ENCODE measurements at regions not wholly inside any gene's neighbourhood (a gene's known extent, or its start where the extent isn't known, plus 50 kb on each side); places are given as distances from the start of the nearest gene placed in this dataset.
A peak's percentile ranks its signal among the peaks of the same experiment; 100 is the strongest.

DNA sequence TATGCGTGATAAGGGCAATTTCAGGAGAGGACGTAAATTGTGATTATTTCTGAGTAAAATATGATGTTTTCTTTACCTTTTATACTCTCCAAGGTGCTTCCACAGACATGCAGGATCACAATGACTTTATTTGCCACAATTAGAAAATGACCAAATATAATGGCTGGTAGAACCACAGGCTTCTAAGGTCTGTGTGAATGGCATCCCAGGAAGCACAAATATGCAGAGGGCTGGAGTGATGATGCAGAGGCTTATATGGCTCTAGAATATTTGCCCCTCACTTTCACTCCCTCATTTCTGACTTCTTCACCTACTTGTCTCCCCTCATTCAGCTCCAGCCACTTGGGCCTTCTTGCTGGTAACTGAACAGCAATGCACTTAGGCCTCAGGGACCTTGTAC, 502.1 kb upstream of the MAP3K7 start:
- TF ChIP-seq, protein P1, sequence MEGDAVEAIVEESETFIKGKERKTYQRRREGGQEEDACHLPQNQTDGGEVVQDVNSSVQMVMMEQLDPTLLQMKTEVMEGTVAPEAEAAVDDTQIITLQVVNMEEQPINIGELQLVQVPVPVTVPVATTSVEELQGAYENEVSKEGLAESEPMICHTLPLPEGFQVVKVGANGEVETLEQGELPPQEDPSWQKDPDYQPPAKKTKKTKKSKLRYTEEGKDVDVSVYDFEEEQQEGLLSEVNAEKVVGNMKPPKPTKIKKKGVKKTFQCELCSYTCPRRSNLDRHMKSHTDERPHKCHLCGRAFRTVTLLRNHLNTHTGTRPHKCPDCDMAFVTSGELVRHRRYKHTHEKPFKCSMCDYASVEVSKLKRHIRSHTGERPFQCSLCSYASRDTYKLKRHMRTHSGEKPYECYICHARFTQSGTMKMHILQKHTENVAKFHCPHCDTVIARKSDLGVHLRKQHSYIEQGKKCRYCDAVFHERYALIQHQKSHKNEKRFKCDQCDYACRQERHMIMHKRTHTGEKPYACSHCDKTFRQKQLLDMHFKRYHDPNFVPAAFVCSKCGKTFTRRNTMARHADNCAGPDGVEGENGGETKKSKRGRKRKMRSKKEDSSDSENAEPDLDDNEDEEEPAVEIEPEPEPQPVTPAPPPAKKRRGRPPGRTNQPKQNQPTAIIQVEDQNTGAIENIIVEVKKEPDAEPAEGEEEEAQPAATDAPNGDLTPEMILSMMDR (IDR thresholded peaks at IDR 0.05; ENCODE audit: extremely low read depth, missing control alignments) = no peak
- DNase-seq (ENCODE audit: low spot score) = no peak

DNA sequence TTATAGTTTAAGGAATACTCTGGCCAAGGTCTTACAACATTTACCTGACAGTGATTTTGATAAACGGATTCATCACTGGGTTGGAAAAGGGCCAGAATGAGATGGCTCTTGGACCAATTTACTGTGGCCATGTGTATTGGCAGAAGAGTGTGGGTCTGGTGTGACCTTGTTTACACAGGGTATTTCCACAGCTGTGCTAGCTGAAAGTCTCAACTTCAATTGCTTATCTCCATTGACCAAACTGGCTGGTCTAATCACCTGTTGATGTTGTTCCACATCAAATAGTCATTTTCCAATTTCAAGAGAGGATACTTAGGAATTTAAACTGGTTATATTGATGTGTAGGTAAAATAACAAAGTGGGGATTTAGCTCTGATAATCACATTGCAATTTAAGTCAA, 501.6 kb upstream of the MAP3K7 start:
- TF ChIP-seq, protein P1 (IDR thresholded peaks at IDR 0.05; ENCODE audit: extremely low read depth, missing control alignments) = no peak
- DNase-seq (ENCODE audit: low spot score) = no peak

DNA sequence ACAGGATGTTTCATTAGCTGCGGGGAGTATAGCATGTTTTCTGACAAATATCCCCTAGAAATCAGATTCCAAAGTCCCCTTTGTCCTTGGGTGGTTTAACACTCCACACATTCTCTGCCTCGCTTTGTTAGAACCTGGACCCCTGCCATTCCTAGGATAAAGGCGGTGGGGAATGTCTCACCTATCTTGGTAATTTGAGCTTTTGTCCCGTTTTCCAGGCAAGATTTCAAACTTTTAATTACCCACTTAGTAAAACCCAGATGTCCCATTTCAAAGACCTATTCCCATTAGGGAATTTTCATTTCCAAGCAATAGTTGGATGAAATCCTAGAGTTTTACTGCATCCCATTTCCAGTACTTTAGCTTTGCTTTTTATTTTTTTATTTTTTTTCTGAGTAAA, 501.0 kb upstream of the MAP3K7 start:
- no peak for DNase-seq (ENCODE audit: low spot score)
- TF ChIP-seq, protein P1 (IDR thresholded peaks at IDR 0.05; ENCODE audit: extremely low read depth, missing control alignments) = no peak

DNA sequence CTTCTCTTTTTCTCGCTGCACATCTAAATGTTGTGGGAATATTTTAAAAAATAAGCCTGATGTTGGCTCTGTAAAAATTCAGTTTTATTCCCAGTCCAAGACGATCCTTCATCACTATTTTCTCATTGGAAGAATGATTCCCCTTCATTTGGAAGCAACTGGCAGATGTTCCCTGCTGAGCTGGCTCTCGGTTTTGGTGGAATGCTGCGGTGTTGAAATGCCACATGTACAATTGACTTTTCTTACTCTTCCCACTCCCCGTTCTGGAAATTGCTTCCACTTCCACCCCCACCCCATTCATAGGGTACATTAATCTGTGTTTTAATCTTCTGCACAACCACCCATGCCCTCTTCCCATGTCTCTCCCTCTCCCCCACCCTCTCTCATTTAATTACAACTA, 496.3 kb upstream of the MAP3K7 start:
- TF ChIP-seq, protein P1 (IDR thresholded peaks at IDR 0.05; ENCODE audit: extremely low read depth, missing control alignments) = no peak
- no peak for DNase-seq (ENCODE audit: low spot score)

DNA sequence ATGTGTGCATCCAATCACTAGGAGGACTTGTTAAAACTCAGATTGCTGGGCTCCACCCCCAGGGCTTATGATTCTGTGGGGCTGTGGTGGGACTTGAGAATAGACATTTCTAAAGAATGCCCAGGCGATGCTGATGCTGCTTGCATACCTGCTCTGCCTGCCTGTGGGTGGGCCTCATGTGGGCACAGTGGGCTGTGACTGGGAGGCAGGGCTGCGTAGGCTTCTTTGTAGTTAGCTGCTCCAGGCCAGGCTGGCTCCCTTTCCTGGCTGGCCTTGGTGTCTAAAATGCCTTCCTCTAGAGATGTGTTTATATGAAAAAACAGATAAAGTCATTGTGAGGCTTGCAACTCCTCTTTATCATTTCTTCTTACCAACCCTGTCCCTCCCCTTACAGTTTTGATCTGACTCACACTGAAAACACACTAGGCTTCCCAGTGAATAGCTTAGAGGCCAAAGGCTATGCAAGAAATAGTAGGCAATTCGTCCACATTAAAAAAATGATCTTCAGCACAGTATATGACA, 495.5 kb upstream of the MAP3K7 start:
- TF ChIP-seq, protein P1 (IDR thresholded peaks at IDR 0.05; ENCODE audit: extremely low read depth, missing control alignments) = no peak
- DNase-seq (ENCODE audit: low spot score) = no peak

DNA sequence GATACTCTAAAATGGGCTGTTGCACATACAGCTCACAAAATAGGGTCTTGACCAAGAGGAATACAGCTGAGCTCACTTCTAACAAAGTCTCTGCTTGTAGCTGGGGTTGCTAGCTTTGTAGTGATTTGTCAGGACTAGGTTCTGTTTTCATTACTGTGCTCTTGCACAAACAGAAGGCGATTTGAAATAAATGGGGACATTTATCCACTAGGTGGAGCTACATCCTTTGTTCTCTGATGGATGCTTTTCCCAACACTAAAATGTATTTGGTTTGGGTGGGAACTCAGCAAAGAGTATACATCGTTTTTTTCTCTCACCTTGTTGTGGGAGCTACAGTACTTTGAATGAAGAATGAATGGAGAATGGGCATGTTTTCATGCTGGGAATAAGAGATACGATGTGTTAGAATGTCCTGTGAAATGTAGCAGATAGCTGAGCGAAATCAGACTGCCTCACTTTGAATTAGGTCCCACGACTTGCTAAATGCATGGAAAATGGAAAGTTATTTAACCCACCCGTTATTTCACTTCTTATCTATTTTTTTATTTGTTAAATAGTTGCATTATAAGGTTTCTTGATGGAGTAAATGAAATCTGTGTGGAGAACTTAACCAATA, 494.7 kb upstream of the MAP3K7 start:
- DNase-seq (ENCODE audit: low spot score) = peak; percentile 35
- TF ChIP-seq, protein P1 (IDR thresholded peaks at IDR 0.05; ENCODE audit: extremely low read depth, missing control alignments) = peak; percentile 33

DNA sequence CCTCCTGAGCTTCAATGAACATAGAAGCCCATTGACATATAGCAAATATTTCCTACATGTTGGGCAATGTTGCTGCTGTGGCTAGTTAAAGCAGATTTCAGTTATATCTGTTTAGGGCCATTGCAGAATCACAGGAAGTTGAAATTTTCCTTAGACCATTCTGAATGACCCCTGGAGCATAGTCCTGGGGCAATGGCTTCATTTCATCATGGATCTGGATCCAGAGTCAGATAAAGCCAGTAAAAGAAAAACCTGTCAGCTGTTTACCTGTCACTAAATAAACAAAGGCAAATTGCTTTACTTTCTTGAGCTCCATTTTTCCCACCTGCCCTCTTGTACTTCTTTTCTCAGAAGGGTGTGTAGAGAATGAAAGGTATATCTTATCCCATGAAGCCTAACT, 494.0 kb upstream of the MAP3K7 start:
- no peak for DNase-seq (ENCODE audit: low spot score)
- TF ChIP-seq, protein P1 (IDR thresholded peaks at IDR 0.05; ENCODE audit: extremely low read depth, missing control alignments) = no peak

All from GM20000 (cell line).